ENCODE measurements at regions not wholly inside any gene's neighbourhood (a gene's known extent, or its start where the extent isn't known, plus 50 kb on each side); places are given as distances from the start of the nearest gene placed in this dataset.

DNA sequence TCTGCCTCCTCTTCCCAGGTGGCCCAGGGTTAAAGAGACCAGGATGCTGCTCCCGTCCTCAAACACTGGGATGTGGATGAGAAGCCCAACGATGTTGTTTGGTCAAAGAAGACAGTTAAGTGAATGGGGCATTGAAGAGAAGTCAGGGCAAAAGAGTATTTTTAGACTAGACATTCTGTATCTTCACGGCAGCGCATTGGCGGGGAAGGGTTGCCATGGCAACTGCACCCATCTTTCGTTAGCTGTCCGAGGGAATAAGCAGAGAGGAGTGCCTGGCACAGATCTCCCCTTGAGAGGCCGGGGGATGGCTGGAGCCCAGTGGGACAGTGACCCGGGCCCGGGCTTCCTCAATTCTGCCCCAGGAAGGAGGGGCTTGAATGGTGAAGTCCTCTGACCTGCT is 56.4 kb upstream of the GPR31 start:
- Histone ChIP-seq H3K4me3 (ENCODE audit: extremely low read depth in 1 of 4, insufficient read depth in 2 of 4, low read depth in 3 of 4, low read length in 4 of 4) (no peak overlapping the region), H2BK15ac (ENCODE audit: low read length) (no peak overlapping the region), H3K36me3 (ENCODE audit: control insufficient read depth in 2 of 4, insufficient read depth in 4 of 4, low read length in 3 of 4) (no peaks in the 10 kb centered on the region), H3K27ac (ENCODE audit: low read depth, low read length) (no peak overlapping the region), H2BK12ac (ENCODE audit: low read depth, low read length) (no peak overlapping the region), H2BK20ac (ENCODE audit: low read length) (no peak overlapping the region), H3K4me1 (replicated peaks in 1 of 4; ENCODE audit: control insufficient read depth in 3 of 4, insufficient read depth in 4 of 4, low read length in 3 of 4) (peaks cover 0 to 2% (median 1%) of the 10 kb centered on the region in 4 experiments; a peak in 3 of 7 replicates), H2AFZ (ENCODE audit: low read length) (no peak overlapping the region), H4K5ac (ENCODE audit: insufficient read length, low read depth, low read length) (no peak overlapping the region), H3K4me2 (ENCODE audit: insufficient read depth in 1 of 2, low read depth in 2 of 2, low read length in 2 of 2) (no peak overlapping the region), H3K23ac (ENCODE audit: insufficient read length) (no peak overlapping the region), H2AK5ac (ENCODE audit: low read depth, low read length) (no peak overlapping the region), H3K18ac (ENCODE audit: extremely low read depth, low read length) (no peak overlapping the region), H4K91ac (replicated peaks; ENCODE audit: insufficient read length, low read length) (no peak overlapping the region), H3K4ac (replicated peaks; ENCODE audit: insufficient read length, low read depth, low read length) (no peak overlapping the region), H2BK5ac (ENCODE audit: low read depth, low read length) (no peak overlapping the region), H3K9me3 (ENCODE audit: insufficient read depth in 2 of 2, low read depth in 1 of 2, low read length in 1 of 2) (no peaks in the 10 kb centered on the region), H4K20me1 (replicated peaks in 1 of 2; ENCODE audit: control insufficient read depth in 1 of 2, insufficient read depth in 2 of 2, low read length in 2 of 2) (no peaks in the 10 kb centered on the region), H2BK120ac (replicated peaks; ENCODE audit: low read depth, low read length) (no peak overlapping the region), H3K27me3 (replicated peaks in 1 of 4; ENCODE audit: control insufficient read depth in 3 of 4, extremely low read depth in 1 of 4, insufficient read depth in 3 of 4, low read length in 3 of 4) (peaks cover 0 to 1% (median 0%) of the 10 kb centered on the region in 4 experiments; a peak in 3 of 7 replicates), H3K79me1 (ENCODE audit: low read depth, low read length) (no peaks in the 10 kb centered on the region), H4K8ac (ENCODE audit: extremely low read depth, insufficient read depth, low read length) (no peak overlapping the region), H3K23me2 (ENCODE audit: low read depth, low read length) (no peaks in the 10 kb centered on the region), H3K9ac (replicated peaks in 1 of 4; ENCODE audit: extremely low read depth in 1 of 4, low read depth in 3 of 4, low read length in 3 of 4) (no peak overlapping the region), H3K14ac (ENCODE audit: insufficient read length) (no peak overlapping the region), H3K56ac (replicated peaks; ENCODE audit: insufficient read length, low read depth, low read length) (no peak overlapping the region), H3K79me2 (ENCODE audit: control insufficient read depth in 1 of 2, insufficient read depth in 2 of 2, low read length in 2 of 2) (no peaks in the 10 kb centered on the region)
- DNase-seq (ENCODE audit: low read depth in 1 of 2, low spot score in 2 of 2) (no peak), FAIRE-seq (no peak)
- POLR2A ChIA-PET (ENCODE audit: partially characterized antibody), result no interaction called here
- 83% methylated on average over 9 of the region's 10 CpGs; no CpG with 5 or more reads in 1 of the 2 experiments for WGBS, 2 experiments (ENCODE audit: extremely low coverage in 1 of 2, insufficient coverage in 1 of 2, insufficient read length in 1 of 2, insufficient replicate concordance in 2 of 2, low coverage in 1 of 2, low lambda C conversion rate in 2 of 2, missing lambda C conversion rate in 1 of 2)
- CTCF ChIA-PET (ENCODE audit: partially characterized antibody), result no interaction called here
- TF ChIP-seq GTF2F1 (IDR thresholded peaks at IDR 0.05; ENCODE audit: borderline replicate concordance, low read depth, low read length), result no peak
- no peak for TF ChIP-seq RBBP5 (IDR thresholded peaks at IDR 0.05; ENCODE audit: borderline replicate concordance, low read depth, low read length)
- TF ChIP-seq MAX (IDR thresholded peaks at IDR 0.05), result no peak
- TF ChIP-seq, protein P1, sequence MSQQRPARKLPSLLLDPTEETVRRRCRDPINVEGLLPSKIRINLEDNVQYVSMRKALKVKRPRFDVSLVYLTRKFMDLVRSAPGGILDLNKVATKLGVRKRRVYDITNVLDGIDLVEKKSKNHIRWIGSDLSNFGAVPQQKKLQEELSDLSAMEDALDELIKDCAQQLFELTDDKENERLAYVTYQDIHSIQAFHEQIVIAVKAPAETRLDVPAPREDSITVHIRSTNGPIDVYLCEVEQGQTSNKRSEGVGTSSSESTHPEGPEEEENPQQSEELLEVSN (IDR thresholded peaks at IDR 0.05), result no peak
- no peak for TF ChIP-seq EZH2 (IDR thresholded peaks at IDR 0.05; ENCODE audit: low read depth, low read length, severe bottlenecking)
- TF ChIP-seq, protein P2, sequence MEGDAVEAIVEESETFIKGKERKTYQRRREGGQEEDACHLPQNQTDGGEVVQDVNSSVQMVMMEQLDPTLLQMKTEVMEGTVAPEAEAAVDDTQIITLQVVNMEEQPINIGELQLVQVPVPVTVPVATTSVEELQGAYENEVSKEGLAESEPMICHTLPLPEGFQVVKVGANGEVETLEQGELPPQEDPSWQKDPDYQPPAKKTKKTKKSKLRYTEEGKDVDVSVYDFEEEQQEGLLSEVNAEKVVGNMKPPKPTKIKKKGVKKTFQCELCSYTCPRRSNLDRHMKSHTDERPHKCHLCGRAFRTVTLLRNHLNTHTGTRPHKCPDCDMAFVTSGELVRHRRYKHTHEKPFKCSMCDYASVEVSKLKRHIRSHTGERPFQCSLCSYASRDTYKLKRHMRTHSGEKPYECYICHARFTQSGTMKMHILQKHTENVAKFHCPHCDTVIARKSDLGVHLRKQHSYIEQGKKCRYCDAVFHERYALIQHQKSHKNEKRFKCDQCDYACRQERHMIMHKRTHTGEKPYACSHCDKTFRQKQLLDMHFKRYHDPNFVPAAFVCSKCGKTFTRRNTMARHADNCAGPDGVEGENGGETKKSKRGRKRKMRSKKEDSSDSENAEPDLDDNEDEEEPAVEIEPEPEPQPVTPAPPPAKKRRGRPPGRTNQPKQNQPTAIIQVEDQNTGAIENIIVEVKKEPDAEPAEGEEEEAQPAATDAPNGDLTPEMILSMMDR (IDR thresholded peaks at IDR 0.05; ENCODE audit: control extremely low read depth in 1 of 3, insufficient read depth in 1 of 3, low read depth in 1 of 3, low read length in 3 of 3), result no peak
- TF ChIP-seq BCL11A (IDR thresholded peaks at IDR 0.05; ENCODE audit: low read depth in 2 of 2, low read length in 2 of 2), result no peak
- TF ChIP-seq, protein P3, sequence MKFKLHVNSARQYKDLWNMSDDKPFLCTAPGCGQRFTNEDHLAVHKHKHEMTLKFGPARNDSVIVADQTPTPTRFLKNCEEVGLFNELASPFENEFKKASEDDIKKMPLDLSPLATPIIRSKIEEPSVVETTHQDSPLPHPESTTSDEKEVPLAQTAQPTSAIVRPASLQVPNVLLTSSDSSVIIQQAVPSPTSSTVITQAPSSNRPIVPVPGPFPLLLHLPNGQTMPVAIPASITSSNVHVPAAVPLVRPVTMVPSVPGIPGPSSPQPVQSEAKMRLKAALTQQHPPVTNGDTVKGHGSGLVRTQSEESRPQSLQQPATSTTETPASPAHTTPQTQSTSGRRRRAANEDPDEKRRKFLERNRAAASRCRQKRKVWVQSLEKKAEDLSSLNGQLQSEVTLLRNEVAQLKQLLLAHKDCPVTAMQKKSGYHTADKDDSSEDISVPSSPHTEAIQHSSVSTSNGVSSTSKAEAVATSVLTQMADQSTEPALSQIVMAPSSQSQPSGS (IDR thresholded peaks at IDR 0.05; ENCODE audit: low read length), result no peak
- TF ChIP-seq PHF8 (conservative IDR thresholded peaks at IDR 0.05; ENCODE audit: low read depth, low read length), result no peak

Measured in H1 (cell line).